Left renal pelvis (tissue), 4 donors: ENCODE measurements at regions not wholly inside any gene's neighbourhood (a gene's known extent, or its start where the extent isn't known, plus 50 kb on each side); places are given as distances from the start of the nearest gene placed in this dataset.
"Not testable (repeated sequence)": the region's sequence is repeated elsewhere in the genome, so short reads cannot be mapped to it uniquely, and the experiment has no call there.

Source experiments
- DNase-seq, 4 donors: peaks; one replicate each; pipeline ENCODE4 v3.0.0-alpha.2; 2013; ENCODE audit warnings: low read depth in 4 of 4, low spot score in 3 of 4

- no peak for DNase-seq
Measured at GRCh38 chr2:184041777-184042176, 556.6 kb upstream of the ZNF804A start.

DNA sequence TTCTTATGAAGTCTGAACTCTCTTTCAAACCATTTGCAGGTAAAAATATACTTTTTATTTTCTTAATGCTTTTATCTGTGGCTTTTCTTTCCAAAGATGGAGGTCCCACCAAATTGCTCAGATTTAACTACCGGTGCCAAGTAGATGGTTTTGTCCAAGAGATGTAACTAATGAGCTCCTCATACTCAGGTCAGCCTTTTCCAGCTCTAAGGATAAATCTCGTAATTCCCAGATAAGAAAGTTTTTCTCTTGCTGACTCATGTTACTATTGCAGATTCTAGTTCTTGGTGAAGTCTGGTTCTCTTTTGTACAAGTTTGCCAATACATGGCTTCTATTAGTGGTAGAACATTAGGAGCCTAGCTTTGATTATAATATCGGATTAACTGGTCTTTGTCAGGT lies 550.8 kb upstream of the ZNF804A start:
- no peak for DNase-seq

DNA sequence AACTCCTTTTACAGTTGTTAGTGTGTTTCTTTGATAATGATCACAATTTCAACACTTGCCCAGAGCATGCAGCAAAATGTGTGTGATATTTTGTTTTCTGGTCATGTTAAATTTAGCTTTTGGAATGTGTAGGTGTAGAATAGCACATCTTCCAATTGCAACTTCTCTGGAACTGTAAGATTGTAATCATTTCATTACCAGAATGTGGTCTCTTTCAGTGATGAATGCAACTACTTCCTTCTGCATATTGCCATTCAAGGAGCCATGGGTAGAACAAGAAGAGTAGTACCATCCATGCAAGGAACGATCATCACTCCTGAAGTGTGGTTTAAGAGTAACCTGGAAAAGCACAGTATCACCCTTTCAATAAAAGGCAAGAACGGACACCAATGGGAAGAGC lies 548.8 kb upstream of the ZNF804A start:
- no peak for DNase-seq

GRCh38 chr2:184053326-184053725 lies 545.0 kb upstream of the ZNF804A start:
- DNase-seq: no peak

- DNase-seq: not testable (repeated sequence)
Measured at GRCh38 chr2:184054419-184054818, 543.9 kb upstream of the ZNF804A start.

DNA sequence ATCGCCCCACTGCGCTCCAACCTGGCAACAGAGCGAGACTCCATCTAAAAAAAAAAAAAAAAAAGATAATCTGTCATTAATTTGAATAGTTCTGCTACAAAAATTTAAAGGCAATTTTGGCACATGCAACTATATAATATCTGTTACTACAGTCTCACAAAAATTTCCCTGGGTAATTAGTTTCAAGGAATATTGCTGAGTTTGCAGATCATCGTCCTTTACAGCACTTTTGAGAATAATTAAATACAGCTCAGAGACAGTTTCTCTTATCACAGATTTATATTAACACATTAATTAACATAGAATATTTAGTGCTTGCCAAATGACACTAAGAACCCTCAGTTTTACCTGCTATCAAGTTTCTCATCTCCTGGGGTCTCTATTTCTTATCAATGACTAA lies 540.4 kb upstream of the ZNF804A start:
- no peak for DNase-seq

- not testable (repeated sequence) for DNase-seq
Measured at GRCh38 chr2:184060268-184060667, 538.1 kb upstream of the ZNF804A start.

GRCh38 chr2:184067502-184067901 lies 530.8 kb upstream of the ZNF804A start:
- no peak for DNase-seq

DNA sequence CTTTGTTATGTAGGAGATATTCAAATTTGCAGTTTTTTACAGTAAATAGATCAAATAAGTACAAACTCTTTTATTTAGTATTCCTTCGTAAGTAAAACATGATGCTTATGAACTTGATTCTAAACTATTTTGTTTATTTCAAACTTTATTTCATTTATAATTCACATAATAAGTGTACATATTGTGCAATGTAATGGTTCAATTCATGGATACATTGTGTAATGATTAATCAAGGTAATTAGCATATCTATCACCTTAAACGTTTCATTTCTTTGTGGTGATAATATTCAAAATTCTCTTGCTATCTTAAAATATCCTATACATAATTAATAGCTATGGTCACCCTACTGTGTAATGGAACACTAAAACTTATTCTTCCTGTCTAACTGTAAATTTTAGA lies 525.9 kb upstream of the ZNF804A start:
- no peak for DNase-seq

DNA sequence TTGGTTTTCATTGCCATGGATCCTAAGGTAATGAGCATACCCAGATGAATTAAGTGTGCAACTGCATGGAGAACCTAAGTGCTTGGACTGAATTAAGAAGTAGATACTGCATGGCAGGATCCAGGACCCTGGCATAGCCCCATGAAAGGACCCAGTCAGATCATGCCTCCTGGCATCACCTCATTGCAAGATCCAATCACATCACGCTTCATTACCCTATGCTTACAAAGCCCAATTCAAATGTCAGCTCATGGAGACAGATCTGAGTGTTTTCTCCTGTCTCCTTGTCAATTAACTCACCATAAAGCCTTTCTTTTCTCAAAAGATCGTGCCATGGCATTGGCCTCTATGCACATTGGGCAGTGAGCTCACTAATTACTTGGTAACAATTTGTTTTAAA lies 519.8 kb upstream of the ZNF804A start:
- no peak for DNase-seq

GRCh38 chr2:184091456-184091855 lies 506.9 kb upstream of the ZNF804A start:
- no peak for DNase-seq

- DNase-seq: no peak
Measured at GRCh38 chr2:184113696-184114403, 484.5 kb upstream of the ZNF804A start.

DNA sequence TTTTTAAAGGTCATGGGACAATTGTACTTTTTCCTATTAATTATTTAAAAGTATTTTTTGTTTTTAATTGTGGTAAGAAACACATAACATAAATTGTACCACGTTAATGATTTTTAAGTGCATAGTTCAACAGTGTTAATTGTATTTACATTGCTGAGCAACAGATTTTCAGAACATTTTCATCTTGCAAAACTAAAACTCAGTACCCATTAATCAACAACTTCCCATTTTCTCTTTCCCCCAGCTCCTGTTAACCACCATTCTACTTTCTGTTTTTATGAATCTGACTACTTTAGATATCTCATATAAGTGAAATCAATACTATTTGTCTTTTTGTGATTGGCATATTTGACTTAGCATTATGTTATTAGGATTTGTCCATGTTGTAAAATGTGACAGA lies 483.9 kb upstream of the ZNF804A start:
- DNase-seq: no peak

DNA sequence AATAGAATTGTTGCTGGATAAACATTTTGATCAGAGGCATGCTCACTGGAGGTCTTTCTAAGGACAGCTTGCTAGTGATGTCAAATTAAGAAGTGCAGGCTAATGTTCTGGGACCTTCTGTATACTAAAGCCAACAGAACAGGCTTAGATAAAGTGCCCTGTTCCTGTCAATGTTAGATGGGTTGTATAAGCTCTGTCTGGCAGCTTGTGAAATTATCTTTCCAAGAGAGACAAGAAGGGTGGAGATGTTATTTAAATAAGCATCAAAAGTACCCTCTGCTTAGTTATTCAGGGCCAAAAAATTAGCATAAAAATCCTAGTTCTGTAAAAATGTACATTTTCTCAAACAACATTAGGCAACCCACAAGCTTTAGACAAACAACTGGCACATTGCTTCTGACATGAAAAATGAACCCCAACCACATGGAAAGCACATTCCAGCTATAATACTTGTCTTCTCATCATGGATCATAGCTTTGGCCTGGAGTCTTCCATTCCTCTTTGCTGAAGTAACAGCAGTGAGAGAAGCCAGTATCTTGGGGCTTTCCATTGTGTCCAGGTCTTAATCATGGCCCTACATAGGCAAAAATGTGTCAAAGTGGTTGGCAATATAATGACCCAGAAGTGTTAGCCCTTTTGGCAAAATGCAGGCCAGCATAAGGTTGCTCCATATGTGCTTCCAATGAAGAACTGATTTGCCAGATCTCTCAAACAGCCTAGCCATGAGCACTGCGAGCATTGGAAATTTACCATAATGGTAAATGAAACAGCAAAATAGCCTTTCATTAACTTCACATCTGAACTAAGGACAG lies 478.1 kb upstream of the ZNF804A start:
- no peak for DNase-seq

GRCh38 chr2:184125867-184126266 lies 472.5 kb upstream of the ZNF804A start:
- no peak for DNase-seq

DNA sequence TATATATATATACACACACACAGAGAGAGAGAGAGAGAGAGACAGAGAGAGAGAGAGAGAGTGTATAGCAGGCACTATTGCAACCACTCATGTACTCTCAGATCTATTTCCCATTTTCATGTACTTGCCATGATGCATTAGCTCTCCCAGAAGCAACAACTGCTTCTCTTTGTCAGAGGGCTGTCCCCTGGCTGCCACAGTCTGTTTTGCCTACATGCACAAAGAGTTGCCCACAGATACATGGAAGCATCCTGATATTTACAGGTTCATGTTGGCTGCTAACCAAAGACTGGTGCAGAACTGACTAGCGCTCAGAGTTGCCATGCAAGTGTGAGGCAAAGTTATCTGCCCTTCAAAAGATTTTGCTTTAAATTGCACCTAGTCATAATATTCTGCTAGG lies 469.3 kb upstream of the ZNF804A start:
- DNase-seq: no peak

DNA sequence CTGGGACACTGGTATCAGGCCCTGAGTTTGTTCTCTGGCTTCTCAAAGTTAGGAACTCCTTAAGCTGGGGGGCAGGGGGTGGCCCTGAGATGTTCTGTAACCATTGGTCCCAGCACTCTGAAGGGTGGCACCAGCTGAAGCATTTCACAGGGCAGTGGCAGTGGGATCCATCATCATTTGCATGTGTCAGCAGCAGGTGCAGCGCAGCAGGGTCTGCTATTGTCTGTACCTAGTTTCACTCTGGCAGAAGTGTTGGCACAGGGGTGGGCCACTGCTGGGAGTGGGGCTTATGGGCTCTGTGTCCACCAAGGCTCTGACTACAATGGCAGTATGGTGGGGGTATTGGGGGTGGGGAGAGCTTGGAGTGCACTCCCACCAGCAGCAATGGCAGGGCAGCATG lies 460.4 kb upstream of the ZNF804A start:
- DNase-seq: no peak

GRCh38 chr2:184141866-184142265 lies 456.5 kb upstream of the ZNF804A start:
- DNase-seq: no peak

DNA sequence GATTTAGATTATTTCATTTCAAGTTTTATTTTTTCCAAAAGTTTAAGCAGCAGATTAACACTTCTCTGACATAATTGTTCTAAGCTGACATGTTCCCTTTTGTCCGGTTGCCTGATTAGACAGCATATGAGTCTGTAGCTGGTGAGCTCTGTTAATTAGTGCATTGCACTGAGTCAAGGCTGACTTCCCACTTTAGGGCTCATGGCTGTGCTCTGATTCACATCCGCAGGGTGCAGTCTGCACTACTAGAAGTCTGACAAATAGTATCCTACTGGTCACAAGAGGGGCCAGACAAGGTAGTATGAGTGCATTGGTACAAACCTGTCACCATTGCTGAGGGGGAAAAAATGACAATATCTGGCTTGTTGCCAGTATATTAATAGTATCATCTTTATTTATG lies 443.9 kb upstream of the ZNF804A start:
- no peak for DNase-seq

- DNase-seq: no peak
Measured at GRCh38 chr2:184155791-184156190, 442.5 kb upstream of the ZNF804A start.

- DNase-seq: no peak
Measured at GRCh38 chr2:184157141-184157540, 441.2 kb upstream of the ZNF804A start.

DNA sequence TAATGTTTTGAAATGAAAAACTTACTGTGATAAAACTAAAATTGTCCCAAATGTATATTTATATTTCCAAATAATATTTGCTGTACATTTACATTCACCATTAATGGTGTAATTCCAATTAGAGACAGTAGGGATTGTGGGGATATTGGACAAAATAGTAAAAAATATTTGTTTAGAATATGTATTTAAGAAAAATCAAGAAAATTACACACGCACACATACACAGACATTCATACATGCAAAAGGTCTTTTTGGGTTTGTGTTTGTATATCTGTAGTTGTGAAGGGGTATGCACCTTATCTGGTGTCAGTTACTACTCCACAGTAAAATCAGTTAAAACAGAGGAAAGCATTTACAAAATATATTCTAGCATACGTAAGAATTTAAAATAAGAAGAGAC lies 435.9 kb upstream of the ZNF804A start:
- no peak for DNase-seq
